ENCODE measurements at regions not wholly inside any gene's neighbourhood (a gene's known extent, or its start where the extent isn't known, plus 50 kb on each side); places are given as distances from the start of the nearest gene placed in this dataset.

DNA sequence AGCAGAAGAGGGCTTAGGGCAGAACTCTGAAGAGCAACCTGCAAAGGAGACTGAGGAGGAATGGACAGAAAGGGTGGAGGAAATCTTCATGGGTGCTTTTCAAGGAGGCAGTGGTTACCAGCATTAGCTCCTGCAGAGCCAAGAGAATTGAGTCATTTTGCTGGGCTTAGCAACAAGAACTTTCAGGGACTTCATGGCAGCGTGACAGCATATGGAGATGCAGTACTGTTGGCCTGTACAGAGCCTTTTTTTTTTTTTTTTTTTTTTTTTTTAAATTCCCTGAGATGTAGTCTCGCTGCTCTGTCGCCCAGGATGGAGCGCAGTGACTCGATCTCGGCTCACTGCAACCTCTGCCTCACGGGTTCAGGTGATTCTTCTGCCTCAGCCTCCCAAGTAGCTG lies 296.0 kb upstream of the DMRT1 start:
- TF ChIP-seq POLR2A (IDR thresholded peaks at IDR 0.05) (no peak), CTCF (IDR thresholded peaks at IDR 0.05 in 4 of 5, conservative IDR thresholded peaks at IDR 0.05 in 1 of 5) (no peak)
